DOHH2 (cell line): ENCODE measurements at regions not wholly inside any gene's neighbourhood (a gene's known extent, or its start where the extent isn't known, plus 50 kb on each side); places are given as distances from the start of the nearest gene placed in this dataset.

Experiments used
- H3F3A ChIP-seq: fragments of 200-600 bp; sonication (generic), shearing (Covaris generic); 2 replicates; pipeline ENCODE4 v1.6.0; 2016; ENCODE audit warnings: antibody characterized with exemption, mild to moderate bottlenecking; ENCODE audit not compliant: control insufficient read depth, insufficient read depth
- H3K27ac ChIP-seq: fragments of 200-600 bp; sonication (generic); 2 replicates; pipeline ENCODE4 v1.5.1; 2014; ENCODE audit warnings: low read depth, mild to moderate bottlenecking, low read length, moderate library complexity
- H3K27me3 ChIP-seq: fragments of 200-600 bp; sonication (generic); 2 replicates; pipeline ENCODE4 v1.6.1; 2014; ENCODE audit warnings: mild to moderate bottlenecking, low read length, mixed read lengths; ENCODE audit not compliant: control insufficient read depth
- H3K36me3 ChIP-seq: fragments of 200-600 bp; sonication (generic); 2 replicates; pipeline ENCODE4 v1.6.1; 2014; ENCODE audit warnings: mild to moderate bottlenecking, low read length, moderate library complexity, mixed read lengths; ENCODE audit not compliant: control insufficient read depth
- H3K4me1 ChIP-seq: fragments of 200-600 bp; sonication (generic); 2 replicates; pipeline ENCODE4 v1.6.1; 2014; ENCODE audit warnings: mild to moderate bottlenecking, low read length, mixed read lengths; ENCODE audit not compliant: control insufficient read depth
- H3K4me2 ChIP-seq: fragments of 200-600 bp; sonication (generic); 2 replicates; pipeline ENCODE4 v1.6.0; 2014; ENCODE audit warnings: mild to moderate bottlenecking, low read length, moderate library complexity
- H3K4me3 ChIP-seq: fragments of 200-600 bp; sonication (generic); 2 replicates; pipeline ENCODE4 v1.5.1; 2014; ENCODE audit warnings: mild to moderate bottlenecking, low read length, mixed read lengths
- H3K79me2 ChIP-seq: fragments of 200-600 bp; sonication (generic); 2 replicates; pipeline ENCODE4 v1.6.1; 2014; ENCODE audit warnings: mild to moderate bottlenecking, low read length, mixed read lengths; ENCODE audit not compliant: control insufficient read depth
- H3K9me2 ChIP-seq: fragments of 200-600 bp; sonication (generic); replicated peaks from 2 replicates; pipeline ENCODE4 v1.6.1; 2014; ENCODE audit warnings: mild to moderate bottlenecking, low read length, mixed read lengths; ENCODE audit not compliant: control insufficient read depth
- H3K9me3 ChIP-seq: fragments of 200-600 bp; sonication (generic); 2 replicates; pipeline ENCODE4 v1.6.1; 2014; ENCODE audit warnings: antibody characterized with exemption, low read length, mixed read lengths; ENCODE audit not compliant: control insufficient read depth, insufficient read depth
- H4K20me1 ChIP-seq: fragments of 200-600 bp; sonication (generic); 2 replicates; pipeline ENCODE4 v1.6.0; 2014; ENCODE audit warnings: low read depth, mild to moderate bottlenecking, antibody characterized with exemption, low read length, moderate library complexity; ENCODE audit not compliant: control insufficient read depth, insufficient read depth
- EZH2phosphoT487 ChIP-seq: fragments of 200-600 bp; sonication (generic); IDR thresholded peaks from 2 replicates; pipeline ENCODE4 v1.6.1; 2017; ENCODE audit warnings: borderline replicate concordance, mild to moderate bottlenecking, antibody characterized with exemption, low read length, moderate library complexity, mixed read lengths
- TF ChIP-seq, protein P1 (sequence below): fragments of 200-600 bp; sonication (generic); IDR thresholded peaks from one replicate; pipeline ENCODE4 v1.5.1; 2014; ENCODE audit warnings: antibody characterized with exemption, mild to moderate bottlenecking, low read depth, low read length; ENCODE audit not compliant: poor library complexity, severe bottlenecking

DNA sequence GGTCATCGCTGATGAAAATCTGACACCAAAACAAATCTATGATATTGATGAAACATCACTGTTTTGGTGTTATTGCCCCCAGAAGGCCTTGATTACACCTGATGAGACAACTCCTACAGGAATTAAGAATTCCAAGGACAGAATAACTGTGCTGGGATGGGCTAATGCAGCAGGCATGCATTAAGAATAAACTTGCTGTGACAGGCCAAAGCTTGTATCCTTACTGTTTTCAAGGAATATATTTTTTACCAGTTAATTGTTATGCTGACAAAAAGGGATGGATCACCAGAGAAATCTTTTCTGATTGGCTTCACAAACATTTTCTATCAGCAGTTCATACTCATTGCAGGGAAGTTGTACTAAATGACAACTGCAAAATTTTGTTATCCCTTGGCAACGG, 278.2 kb downstream of the IKZF2 start:
- H3K79me2 ChIP-seq = no peaks in the 10 kb centered on the region
- H3K9me2 ChIP-seq = no peaks in the 10 kb centered on the region
- H3K9me3 ChIP-seq = no peaks in the 10 kb centered on the region
- H3K4me2 ChIP-seq = no peak overlapping the region
- no peak for TF ChIP-seq EZH2phosphoT487
- TF ChIP-seq, protein P1, sequence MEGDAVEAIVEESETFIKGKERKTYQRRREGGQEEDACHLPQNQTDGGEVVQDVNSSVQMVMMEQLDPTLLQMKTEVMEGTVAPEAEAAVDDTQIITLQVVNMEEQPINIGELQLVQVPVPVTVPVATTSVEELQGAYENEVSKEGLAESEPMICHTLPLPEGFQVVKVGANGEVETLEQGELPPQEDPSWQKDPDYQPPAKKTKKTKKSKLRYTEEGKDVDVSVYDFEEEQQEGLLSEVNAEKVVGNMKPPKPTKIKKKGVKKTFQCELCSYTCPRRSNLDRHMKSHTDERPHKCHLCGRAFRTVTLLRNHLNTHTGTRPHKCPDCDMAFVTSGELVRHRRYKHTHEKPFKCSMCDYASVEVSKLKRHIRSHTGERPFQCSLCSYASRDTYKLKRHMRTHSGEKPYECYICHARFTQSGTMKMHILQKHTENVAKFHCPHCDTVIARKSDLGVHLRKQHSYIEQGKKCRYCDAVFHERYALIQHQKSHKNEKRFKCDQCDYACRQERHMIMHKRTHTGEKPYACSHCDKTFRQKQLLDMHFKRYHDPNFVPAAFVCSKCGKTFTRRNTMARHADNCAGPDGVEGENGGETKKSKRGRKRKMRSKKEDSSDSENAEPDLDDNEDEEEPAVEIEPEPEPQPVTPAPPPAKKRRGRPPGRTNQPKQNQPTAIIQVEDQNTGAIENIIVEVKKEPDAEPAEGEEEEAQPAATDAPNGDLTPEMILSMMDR = no peak
- H4K20me1 ChIP-seq = no peaks in the 10 kb centered on the region
- H3F3A ChIP-seq = no peaks in the 10 kb centered on the region
- H3K27ac ChIP-seq = no peak overlapping the region
- no peak overlapping the region for H3K4me3 ChIP-seq
- H3K4me1 ChIP-seq = no peaks in the 10 kb centered on the region
- H3K36me3 ChIP-seq = no peaks in the 10 kb centered on the region
- no peaks in the 10 kb centered on the region for H3K27me3 ChIP-seq

- no peaks in the 10 kb centered on the region for H4K20me1 ChIP-seq
- H3K9me3 ChIP-seq = no peaks in the 10 kb centered on the region
- no peak overlapping the region for H3K4me2 ChIP-seq
- no peaks in the 10 kb centered on the region for H3F3A ChIP-seq
- H3K36me3 ChIP-seq = no peaks in the 10 kb centered on the region
- TF ChIP-seq, protein P1 = no peak
- TF ChIP-seq EZH2phosphoT487 = no peak
- no peak overlapping the region for H3K27ac ChIP-seq
- H3K4me1 ChIP-seq = no peaks in the 10 kb centered on the region
- H3K4me3 ChIP-seq = no peak overlapping the region
- H3K79me2 ChIP-seq = no peaks in the 10 kb centered on the region
- H3K27me3 ChIP-seq = no peaks in the 10 kb centered on the region
- no peaks in the 10 kb centered on the region for H3K9me2 ChIP-seq
Measured at GRCh38 chr2:212871597-212871996, 279.8 kb downstream of the IKZF2 start.

DNA sequence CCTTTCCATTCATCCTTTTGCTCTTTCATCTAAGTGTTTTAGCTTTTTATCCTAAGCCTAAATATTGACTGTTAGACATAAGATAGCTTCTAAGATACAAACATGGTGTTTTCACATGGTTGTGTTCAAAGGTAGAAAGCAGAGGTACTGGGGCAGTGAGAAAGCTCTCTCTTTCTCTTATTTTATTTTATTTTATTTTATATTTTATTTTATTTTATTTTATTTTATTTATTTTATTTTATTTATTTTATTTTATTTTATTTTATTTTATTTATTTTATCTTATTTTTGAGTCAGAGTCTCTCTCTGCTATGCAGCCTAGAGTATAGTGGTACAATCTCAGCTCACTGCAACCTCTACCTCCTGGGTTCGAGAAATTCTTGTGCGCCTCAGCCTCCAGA, 287.2 kb downstream of the IKZF2 start:
- H3K27me3 ChIP-seq = no peaks in the 10 kb centered on the region
- no peak for TF ChIP-seq EZH2phosphoT487
- TF ChIP-seq, protein P1 = no peak
- H3K9me2 ChIP-seq = no peaks in the 10 kb centered on the region
- H3K4me1 ChIP-seq = peaks cover 6% of the 10 kb centered on the region
- no peak overlapping the region for H3K4me2 ChIP-seq
- H3K36me3 ChIP-seq = no peaks in the 10 kb centered on the region
- no peaks in the 10 kb centered on the region for H3F3A ChIP-seq
- no peaks in the 10 kb centered on the region for H4K20me1 ChIP-seq
- peaks cover 7% of the 10 kb centered on the region; the same call in 1 of the 2 replicates for H3K9me3 ChIP-seq
- no peak overlapping the region for H3K4me3 ChIP-seq
- H3K79me2 ChIP-seq = no peaks in the 10 kb centered on the region
- no peak overlapping the region for H3K27ac ChIP-seq
